Nephron progenitor cell (in vitro differentiated cells): ENCODE measurements at regions not wholly inside any gene's neighbourhood (a gene's known extent, or its start where the extent isn't known, plus 50 kb on each side); places are given as distances from the start of the nearest gene placed in this dataset.

Experiments
- DNase-seq: peaks from one replicate; pipeline ENCODE4 v3.0.0; 2021
- H3K27ac Mint-ChIP-seq: 2 replicates; pipeline ENCODE4 v1.8.0; 2021; ENCODE audit warnings: mild to moderate bottlenecking, moderate library complexity, mixed read lengths
- H3K27me3 Mint-ChIP-seq: 2 replicates; pipeline ENCODE4 v1.8.0; 2021; ENCODE audit warnings: mild to moderate bottlenecking, low read depth, mixed read lengths; ENCODE audit not compliant: poor library complexity
- H3K36me3 Mint-ChIP-seq: 2 replicates; pipeline ENCODE4 v1.8.0; 2021; ENCODE audit warnings: low read depth, mixed read lengths
- H3K4me1 Mint-ChIP-seq: 2 replicates; pipeline ENCODE4 v1.8.0; 2021; ENCODE audit warnings: mixed read lengths
- H3K4me3 Mint-ChIP-seq: 2 replicates; pipeline ENCODE4 v1.8.0; 2021; ENCODE audit warnings: mild to moderate bottlenecking, moderate library complexity, mixed read lengths
- H3K9me3 Mint-ChIP-seq: 2 replicates; pipeline ENCODE4 v1.8.0; 2021; ENCODE audit warnings: mild to moderate bottlenecking, moderate library complexity, mixed read lengths
- TF ChIP-seq, protein P1 (sequence below): fragments of 200-600 bp; sonication (generic); IDR thresholded peaks from 2 replicates; pipeline ENCODE4 v1.5.0; 2021; ENCODE audit warnings: antibody characterized with exemption

DNA sequence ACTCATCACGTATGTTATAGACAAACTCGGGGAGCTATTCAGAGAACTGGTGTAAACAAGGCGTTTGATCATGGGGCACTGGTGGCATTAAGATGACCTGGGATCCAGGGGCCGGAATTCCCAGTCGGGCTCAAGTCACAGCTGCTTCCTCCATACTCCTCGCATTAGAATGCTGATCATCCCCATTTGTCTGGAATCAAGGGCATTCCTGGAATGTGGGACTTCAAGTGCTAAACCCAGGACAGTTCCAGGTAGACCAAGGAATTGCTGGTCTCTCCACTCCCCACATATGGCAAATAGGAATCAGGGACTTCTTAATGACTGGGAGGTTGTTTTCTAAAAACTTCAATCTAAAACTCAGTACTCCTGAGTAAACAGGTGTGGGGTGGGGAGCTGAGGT lies 355.7 kb upstream of the RAB6C start:
- H3K36me3 Mint-ChIP-seq = no peaks in the 10 kb centered on the region
- H3K9me3 Mint-ChIP-seq = peaks cover 11% of the 10 kb centered on the region
- TF ChIP-seq, protein P1, sequence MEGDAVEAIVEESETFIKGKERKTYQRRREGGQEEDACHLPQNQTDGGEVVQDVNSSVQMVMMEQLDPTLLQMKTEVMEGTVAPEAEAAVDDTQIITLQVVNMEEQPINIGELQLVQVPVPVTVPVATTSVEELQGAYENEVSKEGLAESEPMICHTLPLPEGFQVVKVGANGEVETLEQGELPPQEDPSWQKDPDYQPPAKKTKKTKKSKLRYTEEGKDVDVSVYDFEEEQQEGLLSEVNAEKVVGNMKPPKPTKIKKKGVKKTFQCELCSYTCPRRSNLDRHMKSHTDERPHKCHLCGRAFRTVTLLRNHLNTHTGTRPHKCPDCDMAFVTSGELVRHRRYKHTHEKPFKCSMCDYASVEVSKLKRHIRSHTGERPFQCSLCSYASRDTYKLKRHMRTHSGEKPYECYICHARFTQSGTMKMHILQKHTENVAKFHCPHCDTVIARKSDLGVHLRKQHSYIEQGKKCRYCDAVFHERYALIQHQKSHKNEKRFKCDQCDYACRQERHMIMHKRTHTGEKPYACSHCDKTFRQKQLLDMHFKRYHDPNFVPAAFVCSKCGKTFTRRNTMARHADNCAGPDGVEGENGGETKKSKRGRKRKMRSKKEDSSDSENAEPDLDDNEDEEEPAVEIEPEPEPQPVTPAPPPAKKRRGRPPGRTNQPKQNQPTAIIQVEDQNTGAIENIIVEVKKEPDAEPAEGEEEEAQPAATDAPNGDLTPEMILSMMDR = no peak
- no peak for DNase-seq
- no peaks in the 10 kb centered on the region for H3K4me1 Mint-ChIP-seq
- H3K27me3 Mint-ChIP-seq = peaks cover 20% of the 10 kb centered on the region
- no peak overlapping the region for H3K4me3 Mint-ChIP-seq
- H3K27ac Mint-ChIP-seq = no peak overlapping the region

DNA sequence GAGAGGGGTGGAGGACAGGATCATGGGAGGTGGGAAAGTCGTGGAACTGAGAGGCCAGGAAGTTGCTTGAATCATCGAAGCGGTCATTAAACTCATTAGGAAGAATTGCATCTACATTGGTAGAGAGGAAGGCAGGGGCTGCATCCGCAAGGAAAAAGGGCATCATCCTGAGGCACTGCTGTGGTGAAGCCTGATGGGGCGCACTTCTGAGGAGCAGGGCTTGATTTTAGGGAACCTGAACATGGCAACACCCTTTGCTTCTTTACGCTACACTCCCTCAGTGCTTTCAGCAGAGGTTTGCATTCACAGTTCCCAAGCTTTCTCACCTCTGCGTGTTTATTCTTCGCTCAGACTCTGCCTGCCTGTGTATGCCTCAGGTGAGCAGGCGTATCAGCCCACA lies 352.0 kb upstream of the RAB6C start:
- TF ChIP-seq, protein P1 = no peak
- DNase-seq = no peak
- Mint-ChIP-seq H3K4me3 (no peak overlapping the region), H3K27me3 (peaks cover 17% of the 10 kb centered on the region), H3K4me1 (no peaks in the 10 kb centered on the region), H3K36me3 (no peaks in the 10 kb centered on the region), H3K9me3 (peaks cover 23% of the 10 kb centered on the region), H3K27ac (no peak overlapping the region)

DNA sequence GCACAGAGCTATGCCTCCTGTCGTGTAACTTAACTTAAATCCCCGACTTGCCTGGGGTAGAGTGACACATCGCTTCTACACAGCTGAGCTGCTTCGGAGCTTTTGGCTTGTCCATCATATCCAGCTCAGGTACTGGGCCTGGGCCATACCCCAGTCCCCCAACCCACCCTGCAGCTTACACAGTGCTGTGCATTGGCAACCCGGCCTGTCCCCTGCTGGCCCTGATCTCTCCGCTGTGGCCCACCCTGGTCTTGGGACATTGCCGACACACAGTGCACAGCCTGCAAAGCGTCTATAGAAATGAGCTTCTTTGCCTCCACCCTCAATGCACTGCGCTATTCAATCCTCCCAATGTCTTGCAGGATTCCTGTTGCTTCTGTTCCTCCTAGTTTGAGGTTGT lies 342.8 kb upstream of the RAB6C start:
- Mint-ChIP-seq H3K4me3 (no peak overlapping the region), H3K27me3 (peaks cover 3% of the 10 kb centered on the region), H3K27ac (peak overlapping the region; percentile 9), H3K9me3 (no peaks in the 10 kb centered on the region), H3K4me1 (peaks cover 19% of the 10 kb centered on the region), H3K36me3 (no peaks in the 10 kb centered on the region)
- TF ChIP-seq, protein P1 = no peak
- no peak for DNase-seq

DNA sequence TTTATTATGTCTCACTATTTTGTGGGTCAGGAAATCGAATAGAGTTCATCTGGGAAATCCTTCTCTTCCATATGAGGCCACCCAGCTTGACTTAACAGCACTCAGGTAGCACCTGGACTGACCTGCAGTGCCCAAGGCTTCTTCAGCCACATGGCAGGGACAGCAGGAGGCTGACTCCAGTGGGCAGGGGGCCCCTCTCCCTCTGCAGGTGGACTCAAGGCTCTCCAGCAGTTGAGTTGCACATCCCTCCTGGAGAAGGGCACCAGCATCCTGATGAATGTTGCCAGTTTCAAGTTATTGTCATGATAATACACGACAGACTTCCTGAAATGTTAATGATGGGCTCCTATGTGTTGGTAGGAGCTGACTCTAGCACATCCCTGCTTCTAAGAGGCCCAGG lies 338.1 kb upstream of the RAB6C start:
- H3K36me3 Mint-ChIP-seq = no peaks in the 10 kb centered on the region
- peaks cover 3% of the 10 kb centered on the region for H3K27me3 Mint-ChIP-seq
- TF ChIP-seq, protein P1 = no peak
- H3K4me1 Mint-ChIP-seq = peaks cover 5% of the 10 kb centered on the region
- no peak overlapping the region for H3K4me3 Mint-ChIP-seq
- H3K9me3 Mint-ChIP-seq = no peaks in the 10 kb centered on the region
- no peak overlapping the region for H3K27ac Mint-ChIP-seq
- DNase-seq = no peak

DNA sequence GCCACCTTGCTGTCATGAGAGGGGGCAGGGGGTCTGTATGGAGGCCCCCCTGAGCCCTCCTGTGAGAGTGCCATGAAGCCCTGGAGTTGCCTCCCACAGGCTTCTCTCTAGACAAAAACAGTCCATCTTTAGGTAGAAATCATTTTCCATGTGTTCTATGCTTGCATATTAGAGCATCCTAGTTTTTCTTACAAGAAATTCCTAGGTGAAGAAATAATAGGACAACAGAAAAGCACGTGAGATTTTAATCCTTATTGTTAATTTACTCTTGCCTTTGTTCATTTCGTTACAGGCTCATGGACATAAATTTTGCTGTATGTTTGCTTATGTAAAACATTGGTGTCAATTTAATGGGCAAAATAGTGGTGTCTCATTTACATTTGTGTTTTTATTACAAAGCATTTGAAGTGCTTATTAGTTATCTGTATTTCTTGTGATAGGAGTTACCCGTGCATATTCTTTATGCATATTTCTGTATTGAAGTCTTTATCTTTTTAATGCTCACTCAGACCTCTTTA lies 336.9 kb upstream of the RAB6C start:
- Mint-ChIP-seq H3K27ac (no peak overlapping the region), H3K27me3 (peaks cover 1% of the 10 kb centered on the region), H3K36me3 (no peaks in the 10 kb centered on the region), H3K4me1 (no peaks in the 10 kb centered on the region), H3K9me3 (no peaks in the 10 kb centered on the region), H3K4me3 (no peak overlapping the region)
- no peak for DNase-seq
- TF ChIP-seq, protein P1 = no peak

DNA sequence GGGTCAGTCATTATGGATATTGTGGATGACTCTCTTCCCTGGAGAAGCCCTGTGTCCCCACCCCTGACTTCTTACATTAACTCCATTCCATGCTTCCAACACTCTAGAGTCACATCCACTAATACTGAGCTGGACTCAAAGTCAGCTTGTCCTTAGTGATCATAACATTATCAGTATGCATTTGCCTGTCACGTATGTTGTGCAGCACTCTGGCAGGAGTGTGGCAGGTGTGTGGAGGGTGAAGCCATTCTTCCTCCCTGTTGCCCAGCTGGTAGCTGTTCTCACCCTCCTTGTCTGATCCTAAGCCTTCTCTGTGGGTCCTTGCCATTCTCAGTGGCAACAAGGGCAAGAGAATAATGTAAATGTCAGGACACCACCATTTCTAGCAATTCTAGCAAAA lies 334.1 kb upstream of the RAB6C start:
- no peaks in the 10 kb centered on the region for H3K9me3 Mint-ChIP-seq
- peaks cover 6% of the 10 kb centered on the region for H3K27me3 Mint-ChIP-seq
- no peak overlapping the region for H3K4me3 Mint-ChIP-seq
- H3K27ac Mint-ChIP-seq = no peak overlapping the region
- DNase-seq = no peak
- no peaks in the 10 kb centered on the region for H3K4me1 Mint-ChIP-seq
- TF ChIP-seq, protein P1 = no peak
- H3K36me3 Mint-ChIP-seq = no peaks in the 10 kb centered on the region
